GM12878 (cell line): ENCODE measurements at regions not wholly inside any gene's neighbourhood (a gene's known extent, or its start where the extent isn't known, plus 50 kb on each side); places are given as distances from the start of the nearest gene placed in this dataset.

Experiments used
- ATAC-seq: fragments of 200-7000 bp; cut with Tn5 transposase; 3 replicates; pipeline ENCODE4 v1.9.1; 2020; ENCODE audit warnings: mild to moderate bottlenecking, moderate library complexity
- BruUV-seq: library from RNA; stranded (reverse); fragments of 400-500 nt; replicated peaks from 2 replicates; lab custom pipeline; 2021; lab: Mats Ljungman, UMichigan
- CTCF ChIA-PET: fragments of 300-600 bp; sonication (Branson Sonifier 250); formaldehyde crosslinking; extraction: SDS; loops from one replicate; lab custom pipeline; 2021; ENCODE audit warnings: inconsistent platforms; lab: Yijun Ruan, JAX
- POLR2A ChIA-PET: fragments of 350-600 bp; formaldehyde crosslinking; extraction: SDS; loops from one replicate; lab custom pipeline; 2021; ENCODE audit warnings: inconsistent platforms; lab: Charles Lee
- RAD21 ChIA-PET: fragments of 300-600 bp; sonication (Branson Sonifier 250); formaldehyde crosslinking; loops from one replicate; lab custom pipeline; 2023; ENCODE audit warnings: antibody characterized with exemption; ENCODE audit not compliant: unreplicated experiment; lab: Charles Lee
- SMC1A ChIA-PET: fragments of 300-600 bp; sonication (Branson Sonifier 250); formaldehyde crosslinking; loops from one replicate; lab custom pipeline; 2023; ENCODE audit not compliant: unreplicated experiment, uncharacterized antibody; lab: Charles Lee
- DNase-seq: peaks from one replicate; pipeline ENCODE4 v3.0.0-alpha.2; 2011; ENCODE audit warnings: low read depth, low spot score
- FAIRE-seq: peaks from 3 replicates; lab custom pipeline; 2011; peaks lifted over from hg19 to GRCh38; lab: Jason Lieb, UNC
- H2AFZ ChIP-seq: 2 replicates; pipeline ENCODE4 v1.6.0; 2011; ENCODE audit warnings: low read depth, low read length, control low read depth; ENCODE audit not compliant: control insufficient read depth
- H3K27ac ChIP-seq: 2 replicates; pipeline ENCODE4 v1.5.1; 2011; ENCODE audit warnings: control low read depth; ENCODE audit not compliant: control insufficient read depth, insufficient read depth
- H3K27me3 ChIP-seq, 2 experiments: replicated peaks in 1 of 2; 2 replicates each; pipeline versions ENCODE4 v1.6.0 to v1.6.1; 2011; ENCODE audit warnings: low read length in 1 of 2; ENCODE audit not compliant: control insufficient read depth in 2 of 2, insufficient read depth in 2 of 2
- H3K36me3 ChIP-seq, 2 experiments: 2 replicates each; pipeline ENCODE4 v1.5.1; 2011; ENCODE audit warnings: low read length in 1 of 2; ENCODE audit not compliant: control insufficient read depth in 2 of 2, insufficient read depth in 2 of 2
- H3K4me1 ChIP-seq: 2 replicates; pipeline ENCODE4 v1.6.1; 2011; ENCODE audit warnings: mild to moderate bottlenecking, low read length, moderate library complexity, mixed read lengths; ENCODE audit not compliant: control insufficient read depth, insufficient read depth
- H3K4me2 ChIP-seq: 2 replicates; pipeline ENCODE4 v1.6.0; 2011; ENCODE audit warnings: control low read depth; ENCODE audit not compliant: control insufficient read depth, insufficient read depth
- H3K4me3 ChIP-seq: fragments of 200-600 bp; sonication (generic); 2 replicates; pipeline ENCODE4 v1.5.1; 2016
- H3K79me2 ChIP-seq: 2 replicates; pipeline ENCODE4 v1.6.0; 2011; ENCODE audit warnings: low read length; ENCODE audit not compliant: control insufficient read depth, insufficient read depth
- H3K9ac ChIP-seq: 2 replicates; pipeline ENCODE4 v1.8.0; 2011; ENCODE audit warnings: low read length, control low read depth, mixed read lengths; ENCODE audit not compliant: control insufficient read depth, insufficient read depth
- H3K9me3 ChIP-seq: replicated peaks from 3 replicates; pipeline ENCODE4 v1.5.1; 2011; ENCODE audit warnings: mild to moderate bottlenecking, low read length; ENCODE audit not compliant: control insufficient read depth, insufficient read depth
- H4K20me1 ChIP-seq: 2 replicates; pipeline ENCODE4 v1.6.0; 2011; ENCODE audit not compliant: control insufficient read depth, insufficient read depth
- CBX5 ChIP-seq: sonication (generic); IDR thresholded peaks from 2 replicates; pipeline ENCODE4 v1.6.1; 2016; ENCODE audit warnings: low read depth, moderate library complexity, mild to moderate bottlenecking, inconsistent platforms
- FOXK2 ChIP-seq: fragments of 450-650 bp; IDR thresholded peaks from 2 replicates; pipeline ENCODE4 v1.6.1; 2017; ENCODE audit warnings: mild to moderate bottlenecking, moderate library complexity
- HDAC6 ChIP-seq: fragments of 200-600 bp; sonication (generic); IDR thresholded peaks from one replicate; pipeline ENCODE4 v1.8.0; 2017; ENCODE audit warnings: antibody characterized with exemption; ENCODE audit not compliant: unreplicated experiment
- NFXL1 ChIP-seq: fragments of 450-650 bp; IDR thresholded peaks from 2 replicates; pipeline ENCODE4 v1.6.1; 2017; ENCODE audit warnings: antibody characterized with exemption, mild to moderate bottlenecking, borderline replicate concordance
- POU2F2 ChIP-seq: IDR thresholded peaks from 3 replicates; pipeline ENCODE4 v1.6.1; 2011; ENCODE audit warnings: low read depth, mild to moderate bottlenecking, low read length, borderline replicate concordance
- SMARCA5 ChIP-seq: fragments of 450-650 bp; IDR thresholded peaks from 2 replicates; pipeline ENCODE4 v1.6.1; 2017; ENCODE audit warnings: mild to moderate bottlenecking
- ZNF217 ChIP-seq: fragments of 450-650 bp; IDR thresholded peaks from 2 replicates; pipeline ENCODE4 v1.6.1; 2017; ENCODE audit warnings: antibody characterized with exemption, mild to moderate bottlenecking
- ZSCAN29 ChIP-seq: fragments of 450-650 bp; IDR thresholded peaks from 2 replicates; pipeline ENCODE4 v1.6.1; 2017; ENCODE audit warnings: mild to moderate bottlenecking, moderate library complexity
- WGBS: methylation state at CpG from one replicate; pipeline ENCODE4 v1.1.6; 2016; ENCODE audit warnings: low lambda C conversion rate; ENCODE audit not compliant: insufficient replicate concordance, insufficient coverage; ENCODE audit errors: missing lambda C conversion rate; 5-methylcytosine and 5-hydroxymethylcytosine counted together
- in situ Hi-C: fragments of 300-500 bp; cut with MboI; formaldehyde crosslinking; loops from 9 replicates; pipeline ENCODE4 v1.14.3; 2018; ENCODE audit warnings: mixed read lengths
- intact Hi-C: fragments of 100-400 bp; cut with micrococcal nuclease; formaldehyde crosslinking; loops from one replicate; pipeline ENCODE4 v1.14.2; 2022; ENCODE audit not compliant: unreplicated experiment
- TF ChIP-seq, protein P1 (sequence below): fragments of 450-650 bp; IDR thresholded peaks from 2 replicates; pipeline ENCODE4 v1.6.1; 2017; ENCODE audit warnings: low read depth, mild to moderate bottlenecking, moderate library complexity
- TF ChIP-seq, protein P2 (sequence below): fragments of 450-650 bp; IDR thresholded peaks from 2 replicates; pipeline ENCODE4 v1.6.1; 2017; ENCODE audit warnings: borderline replicate concordance
- TF ChIP-seq, protein P3 (sequence below): fragments of 450-650 bp; formaldehyde crosslinking; IDR thresholded peaks from 2 replicates; pipeline ENCODE4 v1.5.0; 2022; ENCODE audit warnings: mild to moderate bottlenecking, missing genetic modification characterization

- ChIA-PET SMC1A (interaction anchor here (0.7 to 1.0 kb wide), 2 partner anchors 94 to 147 kb away, joined by 3 to 5 read pairs; no protein-coding TSS in a partner anchor), RAD21 (interaction anchor here (0.7 to 1.7 kb wide), 3 partner anchors 10 to 64 kb away, joined by 3 read pairs; no protein-coding TSS in a partner anchor), POLR2A (no interaction called here), CTCF (interaction anchor here (1.3 to 2.2 kb wide), 4 partner anchors 9 to 512 kb away, joined by 3 to 7 read pairs (median 4); no protein-coding TSS in a partner anchor)
- in situ Hi-C loops (no loop called here), intact Hi-C loops (no loop called here)
- no peak for TF ChIP-seq ZNF217
- TF ChIP-seq, protein P1, sequence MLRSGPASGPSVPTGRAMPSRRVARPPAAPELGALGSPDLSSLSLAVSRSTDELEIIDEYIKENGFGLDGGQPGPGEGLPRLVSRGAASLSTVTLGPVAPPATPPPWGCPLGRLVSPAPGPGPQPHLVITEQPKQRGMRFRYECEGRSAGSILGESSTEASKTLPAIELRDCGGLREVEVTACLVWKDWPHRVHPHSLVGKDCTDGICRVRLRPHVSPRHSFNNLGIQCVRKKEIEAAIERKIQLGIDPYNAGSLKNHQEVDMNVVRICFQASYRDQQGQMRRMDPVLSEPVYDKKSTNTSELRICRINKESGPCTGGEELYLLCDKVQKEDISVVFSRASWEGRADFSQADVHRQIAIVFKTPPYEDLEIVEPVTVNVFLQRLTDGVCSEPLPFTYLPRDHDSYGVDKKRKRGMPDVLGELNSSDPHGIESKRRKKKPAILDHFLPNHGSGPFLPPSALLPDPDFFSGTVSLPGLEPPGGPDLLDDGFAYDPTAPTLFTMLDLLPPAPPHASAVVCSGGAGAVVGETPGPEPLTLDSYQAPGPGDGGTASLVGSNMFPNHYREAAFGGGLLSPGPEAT, result no peak
- TF ChIP-seq NFXL1, result no peak
- no peak for TF ChIP-seq FOXK2
- no peak for TF ChIP-seq HDAC6
- no peak for TF ChIP-seq ZSCAN29
- TF ChIP-seq, protein P2, sequence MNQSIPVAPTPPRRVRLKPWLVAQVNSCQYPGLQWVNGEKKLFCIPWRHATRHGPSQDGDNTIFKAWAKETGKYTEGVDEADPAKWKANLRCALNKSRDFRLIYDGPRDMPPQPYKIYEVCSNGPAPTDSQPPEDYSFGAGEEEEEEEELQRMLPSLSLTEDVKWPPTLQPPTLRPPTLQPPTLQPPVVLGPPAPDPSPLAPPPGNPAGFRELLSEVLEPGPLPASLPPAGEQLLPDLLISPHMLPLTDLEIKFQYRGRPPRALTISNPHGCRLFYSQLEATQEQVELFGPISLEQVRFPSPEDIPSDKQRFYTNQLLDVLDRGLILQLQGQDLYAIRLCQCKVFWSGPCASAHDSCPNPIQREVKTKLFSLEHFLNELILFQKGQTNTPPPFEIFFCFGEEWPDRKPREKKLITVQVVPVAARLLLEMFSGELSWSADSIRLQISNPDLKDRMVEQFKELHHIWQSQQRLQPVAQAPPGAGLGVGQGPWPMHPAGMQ, result no peak
- TF ChIP-seq SMARCA5, result no peak
- no peak for TF ChIP-seq POU2F2
- TF ChIP-seq, protein P3, sequence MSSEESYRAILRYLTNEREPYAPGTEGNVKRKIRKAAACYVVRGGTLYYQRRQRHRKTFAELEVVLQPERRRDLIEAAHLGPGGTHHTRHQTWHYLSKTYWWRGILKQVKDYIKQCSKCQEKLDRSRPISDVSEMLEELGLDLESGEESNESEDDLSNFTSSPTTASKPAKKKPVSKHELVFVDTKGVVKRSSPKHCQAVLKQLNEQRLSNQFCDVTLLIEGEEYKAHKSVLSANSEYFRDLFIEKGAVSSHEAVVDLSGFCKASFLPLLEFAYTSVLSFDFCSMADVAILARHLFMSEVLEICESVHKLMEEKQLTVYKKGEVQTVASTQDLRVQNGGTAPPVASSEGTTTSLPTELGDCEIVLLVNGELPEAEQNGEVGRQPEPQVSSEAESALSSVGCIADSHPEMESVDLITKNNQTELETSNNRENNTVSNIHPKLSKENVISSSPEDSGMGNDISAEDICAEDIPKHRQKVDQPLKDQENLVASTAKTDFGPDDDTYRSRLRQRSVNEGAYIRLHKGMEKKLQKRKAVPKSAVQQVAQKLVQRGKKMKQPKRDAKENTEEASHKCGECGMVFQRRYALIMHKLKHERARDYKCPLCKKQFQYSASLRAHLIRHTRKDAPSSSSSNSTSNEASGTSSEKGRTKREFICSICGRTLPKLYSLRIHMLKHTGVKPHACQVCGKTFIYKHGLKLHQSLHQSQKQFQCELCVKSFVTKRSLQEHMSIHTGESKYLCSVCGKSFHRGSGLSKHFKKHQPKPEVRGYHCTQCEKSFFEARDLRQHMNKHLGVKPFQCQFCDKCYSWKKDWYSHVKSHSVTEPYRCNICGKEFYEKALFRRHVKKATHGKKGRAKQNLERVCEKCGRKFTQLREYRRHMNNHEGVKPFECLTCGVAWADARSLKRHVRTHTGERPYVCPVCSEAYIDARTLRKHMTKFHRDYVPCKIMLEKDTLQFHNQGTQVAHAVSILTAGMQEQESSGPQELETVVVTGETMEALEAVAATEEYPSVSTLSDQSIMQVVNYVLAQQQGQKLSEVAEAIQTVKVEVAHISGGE, result no peak
- no peak for TF ChIP-seq CBX5
- Histone ChIP-seq H3K4me1 (0 out of 2 replicates have a peak, but pooled peaks cover 2% of the 10 kb centered on the region), H3K27ac (no peak overlapping the region), H3K4me2 (no peak overlapping the region), H3K36me3 (no peaks in the 10 kb centered on the region), H2AFZ (no peak overlapping the region), H3K27me3 (no peaks in the 10 kb centered on the region), H4K20me1 (no peaks in the 10 kb centered on the region), H3K9ac (no peak overlapping the region), H3K9me3 (no peaks in the 10 kb centered on the region; the same call in 2 of the 3 replicates), H3K79me2 (no peaks in the 10 kb centered on the region), H3K4me3 (no peak overlapping the region)
- WGBS, result 0% methylated on average over 1 of the region's 1 CpG
- no peak for DNase-seq
- FAIRE-seq, result no peak
- BruUV-seq, result no TSS peak
- ATAC-seq, result no peak
Observed at GRCh38 chr3:178455226-178455625, 81.0 kb upstream of the KCNMB2 start.
